ENCODE measurements at regions not wholly inside any gene's neighbourhood (a gene's known extent, or its start where the extent isn't known, plus 50 kb on each side); places are given as distances from the start of the nearest gene placed in this dataset.

DNA sequence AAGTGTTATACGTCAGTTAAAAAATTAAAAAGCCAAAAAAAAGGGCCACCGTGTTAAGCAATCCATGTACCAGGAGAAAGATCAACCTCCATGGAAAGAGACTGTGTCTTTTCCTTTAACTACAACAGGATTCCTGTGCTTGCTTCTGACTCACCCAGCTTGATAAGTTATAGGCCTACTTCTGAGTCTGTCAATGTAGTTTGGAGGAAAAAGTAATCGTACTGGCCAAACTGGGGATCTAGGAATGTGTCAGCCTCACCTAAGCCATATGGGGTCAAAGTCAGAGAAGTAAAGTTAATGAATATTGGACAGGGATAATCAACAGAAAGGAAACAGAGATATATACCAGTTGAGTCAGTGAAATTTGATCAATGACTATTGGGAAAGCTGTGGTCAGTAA lies 470.8 kb upstream of the SLIT2 start:
- no peak for DNase-seq (ENCODE audit: low spot score)

DNA sequence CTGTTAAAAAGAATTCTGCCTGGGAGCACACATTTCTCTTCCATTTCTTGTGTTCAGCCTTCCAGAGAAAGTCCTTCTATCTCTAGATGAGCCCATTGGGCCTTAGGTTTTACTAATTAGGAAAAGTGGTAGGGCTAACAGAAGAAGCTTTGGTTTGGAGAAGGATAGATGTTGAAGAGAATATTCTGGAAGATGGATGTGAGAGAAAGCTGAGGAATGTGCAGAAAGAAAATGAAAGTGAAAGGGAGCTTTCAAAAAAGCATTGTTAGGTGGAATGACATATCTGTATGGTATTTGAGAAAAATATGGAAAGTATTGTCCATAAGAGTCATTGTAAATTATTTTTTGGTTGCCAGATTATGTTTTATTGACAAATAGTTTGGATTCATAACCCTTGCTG lies 474.8 kb upstream of the SLIT2 start:
- no peak for DNase-seq (ENCODE audit: low spot score)

- no peak for DNase-seq (ENCODE audit: low spot score)
These were observed 475.7 kb upstream of the SLIT2 start for GRCh38 chr4:19776021-19776459.

DNA sequence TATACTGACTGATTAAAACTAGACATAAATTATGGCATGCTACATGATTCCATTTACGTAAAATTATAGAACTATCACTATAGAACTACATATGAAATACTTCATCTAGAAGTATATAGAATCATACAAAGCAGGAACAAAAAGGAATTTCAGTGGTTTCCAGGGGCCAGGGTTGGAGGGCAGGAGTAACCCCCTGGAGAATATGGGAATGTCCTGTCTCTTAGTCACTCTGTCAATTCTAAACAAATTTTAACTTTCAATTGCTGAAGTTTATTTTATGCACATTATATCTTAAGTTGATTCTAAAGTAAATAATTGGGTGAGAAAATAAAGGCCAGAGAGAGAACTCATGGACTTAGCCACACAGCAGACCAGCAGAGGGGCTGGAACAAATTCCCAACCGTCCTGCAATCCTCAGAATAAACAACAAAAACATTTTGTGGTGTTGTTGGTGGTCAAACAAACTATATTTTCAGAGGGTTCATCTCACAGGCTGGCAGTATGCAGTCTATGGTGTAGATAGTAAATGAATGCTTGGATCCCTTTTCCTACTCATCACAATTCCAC lies 476.9 kb upstream of the SLIT2 start:
- no peak for DNase-seq (ENCODE audit: low spot score)

- DNase-seq (ENCODE audit: low spot score): no peak
These were observed 479.1 kb upstream of the SLIT2 start for GRCh38 chr4:19772581-19772980.

GRCh38 chr4:19756661-19757060 lies 495.0 kb upstream of the SLIT2 start:
- DNase-seq (ENCODE audit: low spot score): no peak

GRCh38 chr4:19752599-19752998 lies 499.1 kb upstream of the SLIT2 start:
- DNase-seq (ENCODE audit: low spot score): no peak

DNA sequence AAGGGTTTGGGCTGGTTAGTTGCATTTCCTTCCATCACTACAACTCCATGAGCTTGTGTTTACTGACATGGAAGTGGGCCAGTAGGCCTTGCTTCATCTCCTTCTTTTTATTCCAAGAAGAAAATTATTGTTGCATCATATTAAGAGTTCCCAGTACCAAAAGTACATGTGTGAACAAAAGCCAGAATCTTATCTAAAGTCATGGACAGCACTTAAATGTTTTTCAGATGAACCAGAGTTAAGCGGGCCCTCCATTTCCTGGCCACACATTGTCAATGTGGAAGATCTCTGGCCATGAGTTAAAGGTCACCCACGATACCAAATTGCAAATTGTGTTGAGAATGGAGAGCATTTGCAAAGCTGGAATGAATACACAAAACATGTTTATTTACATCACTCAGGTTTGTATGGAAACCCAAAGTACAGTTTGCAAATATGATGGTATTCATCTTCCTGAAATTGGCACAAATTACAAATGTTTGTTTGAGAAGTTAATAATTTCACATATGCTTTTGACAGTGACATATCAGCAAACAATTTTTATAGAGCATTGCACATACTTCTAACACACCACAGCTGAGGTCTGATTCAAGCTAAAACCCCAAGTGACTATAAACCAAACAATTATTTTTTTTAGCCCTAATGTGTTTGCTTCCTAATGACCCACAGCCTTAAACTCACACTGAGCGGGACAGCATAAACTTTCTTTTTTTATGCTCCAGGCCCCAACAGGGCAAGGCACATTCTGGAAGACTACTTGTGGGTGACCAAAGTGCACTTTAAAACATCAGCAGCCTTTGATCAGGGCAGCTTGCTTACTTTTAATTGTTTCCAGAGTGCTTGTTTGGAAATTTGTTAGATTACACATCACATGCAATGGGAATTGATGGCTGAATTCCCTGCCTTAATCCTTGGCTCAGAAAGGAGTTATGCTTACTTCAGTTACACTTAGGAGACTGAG lies 502.9 kb upstream of the SLIT2 start:
- no peak for DNase-seq (ENCODE audit: low spot score)

DNA sequence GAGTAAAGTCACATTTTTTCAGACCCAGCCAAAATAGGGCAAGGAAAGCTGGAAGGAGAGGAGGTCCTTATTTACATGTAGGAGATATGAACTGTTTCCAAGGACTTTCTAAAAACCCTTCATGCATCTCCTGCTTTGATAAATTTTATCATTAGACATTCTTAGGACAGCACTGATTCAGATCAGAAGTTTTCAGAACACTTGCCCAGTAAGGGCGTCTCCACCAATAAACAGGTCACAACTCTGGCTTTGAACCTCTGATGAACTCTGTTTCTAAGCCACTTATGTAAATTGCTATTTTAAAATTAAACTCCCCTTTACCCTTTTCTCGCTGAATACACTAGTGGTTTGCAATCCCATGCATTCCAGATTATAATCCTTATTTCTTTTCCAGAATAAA lies 505.3 kb upstream of the SLIT2 start:
- no peak for DNase-seq (ENCODE audit: low spot score)

DNA sequence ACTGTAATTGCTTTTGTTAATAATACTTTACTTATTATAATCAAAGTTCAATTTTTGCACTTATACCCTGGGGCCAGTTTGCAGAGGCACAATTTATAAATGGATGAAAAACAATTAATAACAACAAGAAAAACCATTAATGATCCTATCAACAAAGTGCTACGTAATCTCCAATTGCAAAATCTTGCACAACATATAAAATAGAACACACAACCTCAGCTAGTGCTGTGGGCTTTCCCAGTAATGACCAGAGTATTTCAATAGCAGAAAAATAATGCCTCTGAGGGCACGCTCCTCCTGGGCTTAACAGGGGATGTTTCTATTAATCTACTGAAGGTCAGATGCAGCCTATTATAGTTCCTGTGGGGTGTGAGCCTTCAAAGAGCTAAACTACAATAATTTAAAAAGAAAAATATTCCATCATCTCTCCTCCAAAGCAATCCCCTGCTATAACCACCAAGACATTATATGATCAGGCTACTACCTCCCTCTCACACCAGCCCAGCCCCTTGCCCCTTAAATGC lies 508.5 kb upstream of the SLIT2 start:
- no peak for DNase-seq (ENCODE audit: low spot score)

- no peak for DNase-seq (ENCODE audit: low spot score)
These were observed 512.5 kb upstream of the SLIT2 start for GRCh38 chr4:19739101-19739651.

- no peak for DNase-seq (ENCODE audit: low spot score)
These were observed 514.5 kb upstream of the SLIT2 start for GRCh38 chr4:19736968-19737756.

DNA sequence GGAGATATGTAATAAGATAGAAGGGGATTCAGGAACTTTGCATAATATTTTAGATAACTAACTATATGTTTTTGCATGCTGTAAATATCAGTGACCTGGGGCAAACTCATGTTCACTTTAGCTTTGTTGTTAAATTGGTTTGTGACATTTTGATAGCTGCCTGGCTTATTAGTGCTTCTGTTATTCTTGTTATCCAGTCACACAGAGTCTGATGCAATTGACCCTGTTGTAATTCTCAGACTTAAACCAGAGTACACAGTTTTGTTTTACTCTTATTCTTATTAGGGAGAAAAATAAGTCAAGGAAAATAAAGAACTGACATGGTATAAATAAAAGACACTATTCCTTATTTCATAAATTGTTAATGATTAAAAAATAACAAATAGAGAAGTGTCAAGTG lies 516.7 kb upstream of the SLIT2 start:
- no peak for DNase-seq (ENCODE audit: low spot score)

- no peak for DNase-seq (ENCODE audit: low spot score)
These were observed 521.6 kb upstream of the SLIT2 start for GRCh38 chr4:19729886-19730651.

DNA sequence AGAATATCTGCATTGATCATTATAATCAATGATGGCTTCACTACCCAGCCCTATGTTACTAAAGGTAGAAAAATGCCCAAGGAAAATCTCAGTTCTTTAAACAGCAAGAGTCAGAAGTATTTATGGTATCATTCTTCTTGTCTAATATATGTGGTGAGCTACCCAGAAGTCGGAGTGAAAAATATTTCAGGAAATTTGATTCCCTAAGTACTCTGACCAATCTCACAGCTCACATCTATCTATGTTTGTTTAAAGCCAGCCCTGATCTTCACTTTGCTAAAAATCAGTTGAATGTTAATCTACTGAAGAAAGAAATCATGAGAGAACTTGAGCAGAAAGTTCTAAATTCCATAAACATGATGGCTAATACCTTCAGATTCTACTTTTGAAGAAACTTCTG lies 522.9 kb upstream of the SLIT2 start:
- DNase-seq (ENCODE audit: low spot score): no peak

DNA sequence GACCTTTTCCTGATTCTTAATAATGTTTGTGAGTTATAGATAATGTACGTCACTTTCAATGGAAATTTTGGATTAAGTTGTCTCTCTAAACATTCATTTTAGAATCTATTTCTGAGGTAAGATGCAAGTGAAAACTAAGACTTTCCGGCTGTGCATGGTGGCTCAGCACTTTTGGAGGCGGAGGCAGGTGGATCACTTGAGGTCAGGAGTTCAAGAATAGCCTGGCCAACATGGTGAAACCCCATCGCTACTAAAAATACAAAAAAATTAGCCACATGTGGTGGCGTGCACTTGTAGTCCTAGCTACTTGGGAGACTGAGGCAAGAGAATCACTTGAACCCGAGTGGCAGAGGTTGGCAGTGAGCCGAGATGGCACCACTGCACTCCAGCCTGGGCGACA lies 524.6 kb upstream of the SLIT2 start:
- DNase-seq (ENCODE audit: low spot score): no peak

DNA sequence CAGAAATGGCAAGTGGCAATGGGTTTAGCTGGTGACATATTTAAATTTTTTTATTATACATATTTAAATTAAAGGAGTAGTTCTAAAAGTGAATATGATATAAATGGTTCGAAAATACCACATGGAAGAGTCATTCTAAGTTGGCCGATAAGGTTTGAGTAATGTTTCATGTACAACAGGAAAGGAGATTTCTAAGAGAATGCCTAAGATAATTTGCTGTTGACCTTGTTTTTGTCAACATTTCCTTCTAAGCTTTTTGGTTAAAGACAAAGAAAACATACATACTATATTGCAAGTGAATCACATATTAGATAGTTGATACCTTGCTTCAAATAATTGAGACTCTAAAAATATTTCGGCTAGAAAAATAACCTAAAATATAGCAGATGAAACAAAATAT lies 526.6 kb upstream of the SLIT2 start:
- no peak for DNase-seq (ENCODE audit: low spot score)

- DNase-seq (ENCODE audit: low spot score): no peak
These were observed 529.3 kb upstream of the SLIT2 start for GRCh38 chr4:19722404-19722803.

- no peak for DNase-seq (ENCODE audit: low spot score)
These were observed 530.1 kb upstream of the SLIT2 start for GRCh38 chr4:19721587-19721986.

DNA sequence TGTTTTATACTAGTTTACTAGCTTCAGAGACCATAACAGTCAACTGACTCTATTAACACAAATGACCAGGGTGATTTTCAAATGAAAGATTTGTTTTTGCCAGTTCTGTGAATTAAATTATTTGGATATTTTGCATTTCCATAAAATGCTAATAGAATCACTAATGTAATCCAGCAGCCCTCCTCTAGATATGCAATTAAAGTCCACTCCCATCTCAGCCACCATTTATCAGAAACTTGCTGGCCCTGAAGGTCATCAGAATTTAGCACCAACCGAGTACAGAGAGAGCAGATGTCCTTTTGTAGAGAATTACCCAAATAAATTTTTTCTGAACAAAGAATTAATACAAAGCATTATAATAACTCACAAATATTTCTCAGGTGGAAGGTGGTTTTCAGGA lies 531.1 kb upstream of the SLIT2 start:
- no peak for DNase-seq (ENCODE audit: low spot score)

DNA sequence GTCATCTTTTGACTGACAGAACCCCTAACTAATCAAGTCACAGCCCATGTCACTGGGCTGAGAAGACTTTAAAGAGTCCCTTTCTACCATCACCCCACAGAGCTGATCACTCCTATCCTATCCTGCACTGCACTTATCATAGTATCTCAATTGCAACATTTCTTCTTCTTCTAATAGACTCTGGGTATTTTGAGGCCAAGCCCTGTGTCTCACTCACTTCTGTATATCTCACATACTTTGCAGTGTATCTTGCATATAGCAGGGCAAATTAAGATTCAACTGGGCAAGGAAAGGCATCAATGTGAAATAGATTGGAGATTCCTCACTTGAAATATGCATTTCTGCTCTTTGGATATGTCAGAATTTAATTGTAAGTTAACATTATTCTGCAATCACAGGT lies 531.5 kb upstream of the SLIT2 start:
- DNase-seq (ENCODE audit: low spot score): no peak

DNA sequence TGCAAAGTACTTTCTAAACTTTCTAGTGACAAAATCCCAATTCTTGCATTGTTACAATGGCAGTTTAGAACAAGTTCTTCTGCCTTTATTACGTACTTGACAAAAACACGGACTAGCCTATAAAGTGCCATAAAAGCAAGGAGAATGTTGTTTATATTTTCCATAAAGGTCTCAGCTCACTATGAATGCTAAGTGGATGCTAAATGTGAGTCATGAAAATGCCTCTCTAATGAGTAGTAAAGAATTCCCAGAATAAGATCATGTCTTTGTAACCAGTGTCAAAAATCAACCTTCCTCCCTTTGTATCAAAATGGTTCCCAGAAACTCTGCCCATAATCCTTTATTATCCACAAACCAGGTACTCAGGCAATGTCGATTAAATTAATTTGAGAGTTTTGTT lies 539.8 kb upstream of the SLIT2 start:
- DNase-seq (ENCODE audit: low spot score): no peak
